Midbrain (tissue), 1 donor: ENCODE measurements at regions not wholly inside any gene's neighbourhood (a gene's known extent, or its start where the extent isn't known, plus 50 kb on each side); places are given as distances from the start of the nearest gene placed in this dataset.
"Not testable (repeated sequence)": the region's sequence is repeated elsewhere in the genome, so short reads cannot be mapped to it uniquely, and the experiment has no call there.

ENCODE experiments used
- DNase-seq: peaks from one replicate; lab custom pipeline; 2025; lab: John Stamatoyannopoulos, UW

- DNase-seq, result no peak
Measured at GRCh38 chr15:58361273-58361759, 70.5 kb upstream of the LIPC start.

DNA sequence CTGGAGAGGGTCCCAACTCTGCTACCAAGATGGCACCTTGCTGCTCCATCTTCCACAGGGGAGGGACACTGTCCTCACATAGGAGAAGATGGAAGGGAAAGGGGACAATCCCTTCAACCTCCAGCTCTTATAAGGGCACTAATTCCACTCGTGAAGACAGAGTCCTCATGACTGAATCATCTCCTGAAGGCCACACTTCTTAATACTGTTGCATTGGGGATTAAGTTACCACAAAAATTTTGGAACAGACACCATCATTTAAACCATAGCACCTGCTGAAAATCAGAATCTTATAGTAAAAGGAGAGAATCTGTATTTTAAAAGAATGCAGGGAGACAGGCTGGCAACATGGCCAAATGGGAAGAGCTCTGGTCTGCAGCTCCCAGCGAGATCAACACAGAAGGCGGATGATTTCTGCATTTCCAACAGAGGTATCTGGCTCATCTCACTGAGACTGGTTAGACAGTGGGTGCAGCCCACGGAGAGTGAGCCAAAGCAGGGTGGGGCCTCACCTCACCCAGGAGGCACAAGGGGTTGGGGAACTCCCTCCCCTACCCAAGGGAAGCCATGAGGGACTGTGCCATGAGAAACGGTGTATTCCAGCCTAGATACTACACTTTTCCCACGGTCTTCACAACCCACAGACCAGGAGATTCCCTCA lies 69.4 kb upstream of the LIPC start:
- DNase-seq, result no peak

DNA sequence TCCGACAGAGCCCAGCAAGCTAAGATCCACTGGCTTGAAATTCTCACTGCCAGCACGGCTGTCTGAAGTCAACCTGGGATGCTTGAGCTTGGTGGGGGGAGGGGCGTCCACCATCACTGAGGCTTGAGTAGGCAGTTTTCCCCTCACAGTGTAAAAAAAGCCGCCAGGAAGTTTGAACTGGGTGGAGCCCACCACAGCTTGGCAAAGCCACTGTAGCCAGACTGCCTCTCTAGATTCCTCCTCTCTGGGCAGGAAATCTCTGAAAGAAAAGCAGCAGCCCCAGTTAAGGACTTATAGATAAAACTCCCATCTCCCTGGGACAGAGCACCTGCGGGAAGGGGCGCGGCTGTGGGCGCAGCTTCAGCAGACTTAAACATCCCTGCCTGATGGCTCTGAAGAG lies 68.7 kb upstream of the LIPC start:
- DNase-seq, result not testable (repeated sequence)

- not testable (repeated sequence) for DNase-seq
Measured at GRCh38 chr15:58363673-58364072, 68.1 kb upstream of the LIPC start.

- not testable (repeated sequence) for DNase-seq
Measured at GRCh38 chr15:58365098-58365497, 66.7 kb upstream of the LIPC start.

- no peak for DNase-seq
Measured at GRCh38 chr15:58369261-58369701, 62.5 kb upstream of the LIPC start.

DNA sequence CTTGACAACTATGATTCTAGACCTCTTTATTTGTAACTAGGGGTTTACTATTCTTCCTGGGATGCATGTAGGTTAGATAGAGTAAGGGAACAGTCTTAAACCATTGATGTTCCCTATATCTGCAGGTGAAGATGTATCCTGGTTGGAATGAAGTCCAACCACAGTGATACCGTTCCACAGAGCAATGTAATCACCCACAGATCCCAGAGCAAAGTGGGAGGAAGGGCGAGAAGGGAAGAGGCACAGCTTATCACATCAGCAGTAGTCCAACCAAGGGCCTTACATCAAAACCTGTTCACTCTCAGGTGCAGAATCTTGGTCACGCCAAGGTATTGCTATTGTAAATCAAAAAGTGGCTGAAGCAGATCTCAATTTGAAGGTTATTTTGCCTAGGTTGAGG lies 61.8 kb upstream of the LIPC start:
- DNase-seq, result no peak

GRCh38 chr15:58374147-58374546 lies 57.6 kb upstream of the LIPC start:
- DNase-seq, result no peak

- no peak for DNase-seq
Measured at GRCh38 chr15:58377193-58377592, 54.6 kb upstream of the LIPC start.

- DNase-seq, result no peak
Measured at GRCh38 chr15:58378241-58379085, 53.3 kb upstream of the LIPC start.

- not testable (repeated sequence) for DNase-seq
Measured at GRCh38 chr15:58379454-58379853, 52.3 kb upstream of the LIPC start.

DNA sequence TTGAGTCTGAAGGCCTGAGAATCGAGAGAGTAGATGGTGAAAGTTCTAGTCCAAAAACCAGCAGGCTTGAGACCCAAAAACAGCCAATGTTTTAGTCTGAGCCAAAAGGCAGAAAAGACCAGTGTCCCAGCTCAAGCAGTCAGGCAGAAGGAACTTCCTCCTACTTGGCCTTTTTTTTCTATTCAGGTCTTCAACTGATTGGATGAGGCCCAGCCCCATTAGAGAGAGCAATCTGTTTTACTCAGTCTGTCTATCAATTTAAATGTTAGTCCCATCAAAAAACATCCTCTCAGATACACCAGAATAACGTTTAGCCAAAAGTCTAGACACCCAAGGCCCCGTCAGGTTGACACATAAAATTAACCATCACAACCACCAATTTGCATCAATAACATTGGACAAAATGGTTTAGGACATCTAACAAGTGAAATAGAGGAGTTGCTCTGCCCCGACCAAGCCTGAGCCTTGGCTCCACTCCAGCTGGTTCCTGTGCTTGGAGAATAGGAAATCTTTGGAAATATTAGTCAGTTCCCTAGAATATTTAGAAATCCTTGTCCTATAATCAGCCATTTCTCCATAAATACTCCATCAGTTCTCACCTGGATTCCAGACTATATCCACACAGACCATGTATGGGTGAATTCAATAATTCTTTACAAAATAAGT lies 51.4 kb upstream of the LIPC start:
- no peak for DNase-seq

DNA sequence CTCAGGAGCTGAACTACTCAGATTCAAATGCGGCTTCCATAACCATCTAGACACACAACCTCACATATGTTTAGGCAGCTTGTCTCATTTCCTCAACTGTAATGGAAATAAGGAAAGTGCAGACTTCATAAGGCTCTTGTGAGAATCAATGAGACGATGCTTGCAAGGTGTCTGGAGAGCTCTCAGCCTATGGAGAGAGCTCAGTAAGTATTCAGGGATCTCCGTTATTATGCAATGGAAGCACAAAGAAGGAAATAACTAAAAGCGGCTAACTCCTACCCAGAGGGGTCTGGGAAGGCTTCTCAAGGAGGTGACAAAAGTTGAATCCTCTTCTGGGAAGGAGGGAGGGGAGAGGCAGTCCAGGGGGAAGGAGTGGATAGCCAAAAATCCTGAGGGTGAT lies 50.1 kb upstream of the LIPC start:
- DNase-seq, result no peak
